ENCODE measurements at regions not wholly inside any gene's neighbourhood (a gene's known extent, or its start where the extent isn't known, plus 50 kb on each side); places are given as distances from the start of the nearest gene placed in this dataset.

- Mint-ChIP-seq H3K27me3 (ENCODE audit: low read depth) (peaks cover 3% of the 10 kb centered on the region), H3K9me3 (no peaks in the 10 kb centered on the region), H3K27ac (ENCODE audit: unreplicated experiment) (no peak overlapping the region), H3K4me1 (peaks cover 11% of the 10 kb centered on the region), H3K36me3 (ENCODE audit: low read depth) (no peaks in the 10 kb centered on the region), H3K4me3 (no peak overlapping the region)
- DNase-seq (ENCODE audit: low read depth, low spot score) = no peak
- TF ChIP-seq CTCF (conservative IDR thresholded peaks at IDR 0.05) = no peak
Observed at GRCh38 chr7:67452516-67453026, 455.9 kb downstream of the TYW1 start.

GRCh38 chr7:67453580-67454380, 457.1 kb downstream of the TYW1 start:
- Mint-ChIP-seq H3K27ac (ENCODE audit: unreplicated experiment) (no peak overlapping the region), H3K4me3 (no peak overlapping the region), H3K27me3 (ENCODE audit: low read depth) (peaks cover 3% of the 10 kb centered on the region), H3K36me3 (ENCODE audit: low read depth) (no peaks in the 10 kb centered on the region), H3K4me1 (peaks cover 11% of the 10 kb centered on the region), H3K9me3 (no peaks in the 10 kb centered on the region)
- DNase-seq (ENCODE audit: low read depth, low spot score) = no peak
- TF ChIP-seq CTCF (conservative IDR thresholded peaks at IDR 0.05) = no peak

GRCh38 chr7:67455508-67455907, 458.9 kb downstream of the TYW1 start:
- H3K27ac Mint-ChIP-seq (ENCODE audit: unreplicated experiment) = no peak overlapping the region
- peaks cover 11% of the 10 kb centered on the region for H3K4me1 Mint-ChIP-seq
- H3K4me3 Mint-ChIP-seq = no peak overlapping the region
- peaks cover 3% of the 10 kb centered on the region for H3K27me3 Mint-ChIP-seq (ENCODE audit: low read depth)
- TF ChIP-seq CTCF (conservative IDR thresholded peaks at IDR 0.05) = no peak
- no peak for DNase-seq (ENCODE audit: low read depth, low spot score)
- H3K9me3 Mint-ChIP-seq = no peaks in the 10 kb centered on the region
- no peaks in the 10 kb centered on the region for H3K36me3 Mint-ChIP-seq (ENCODE audit: low read depth)

DNA sequence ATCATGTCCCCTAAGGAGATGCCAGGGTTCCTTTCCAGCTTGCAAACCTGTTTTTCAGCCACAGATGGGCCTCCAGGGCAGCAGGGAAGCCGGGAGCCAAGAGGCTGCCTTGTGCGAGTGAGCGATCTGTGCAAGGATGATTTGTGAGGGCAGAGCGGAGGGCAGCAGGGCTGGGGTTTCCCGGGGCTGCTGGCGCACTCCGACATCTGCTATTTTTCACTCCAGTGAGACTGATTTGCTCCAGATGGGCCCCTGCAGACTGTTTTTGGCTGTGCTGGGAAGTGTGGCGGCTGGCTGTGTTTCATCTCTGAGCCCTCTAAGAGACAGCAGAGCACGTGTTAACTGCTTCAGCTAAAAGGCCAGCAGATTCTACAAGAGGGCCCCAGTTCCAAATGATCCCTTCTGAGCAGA, 466.2 kb downstream of the TYW1 start:
- TF ChIP-seq CTCF (conservative IDR thresholded peaks at IDR 0.05) = no peak
- H3K4me3 Mint-ChIP-seq = no peak overlapping the region
- H3K27me3 Mint-ChIP-seq (ENCODE audit: low read depth) = peaks cover 6% of the 10 kb centered on the region
- peaks cover 4% of the 10 kb centered on the region for H3K9me3 Mint-ChIP-seq
- DNase-seq (ENCODE audit: low read depth, low spot score) = peak; percentile 1
- peaks cover 8% of the 10 kb centered on the region for H3K36me3 Mint-ChIP-seq (ENCODE audit: low read depth)
- H3K4me1 Mint-ChIP-seq = peaks cover 16% of the 10 kb centered on the region
- H3K27ac Mint-ChIP-seq (ENCODE audit: unreplicated experiment) = no peak overlapping the region

DNA sequence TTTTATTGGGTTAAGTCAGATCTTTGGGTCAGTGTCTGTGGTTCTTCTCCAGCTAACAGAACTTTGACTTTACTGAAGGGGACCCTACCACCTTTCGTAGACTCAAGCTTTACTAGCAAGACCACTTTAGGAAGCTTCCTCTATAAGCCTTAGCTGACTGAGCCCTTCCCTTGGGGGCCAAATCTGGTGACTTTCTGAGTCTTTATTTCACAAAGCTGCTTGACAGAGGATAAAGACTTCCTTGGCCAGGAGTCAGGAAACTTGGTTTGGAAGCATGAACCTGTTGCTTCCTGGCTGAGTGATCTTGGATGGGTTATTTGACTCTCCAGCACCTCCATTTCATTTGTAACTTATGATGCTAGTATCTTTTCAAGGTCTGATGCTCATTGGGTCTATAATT, 466.7 kb downstream of the TYW1 start:
- no peak overlapping the region for H3K27ac Mint-ChIP-seq (ENCODE audit: unreplicated experiment)
- peaks cover 9% of the 10 kb centered on the region for H3K36me3 Mint-ChIP-seq (ENCODE audit: low read depth)
- H3K27me3 Mint-ChIP-seq (ENCODE audit: low read depth) = peaks cover 6% of the 10 kb centered on the region
- peaks cover 16% of the 10 kb centered on the region for H3K4me1 Mint-ChIP-seq
- TF ChIP-seq CTCF (conservative IDR thresholded peaks at IDR 0.05) = no peak
- H3K4me3 Mint-ChIP-seq = no peak overlapping the region
- no peak for DNase-seq (ENCODE audit: low read depth, low spot score)
- H3K9me3 Mint-ChIP-seq = peaks cover 4% of the 10 kb centered on the region
